GM18498 (cell line): ENCODE measurements at regions not wholly inside any gene's neighbourhood (a gene's known extent, or its start where the extent isn't known, plus 50 kb on each side); places are given as distances from the start of the nearest gene placed in this dataset.
A peak's percentile ranks its signal among the peaks of the same experiment; 100 is the strongest.
"Not testable (repeated sequence)": the region's sequence is repeated elsewhere in the genome, so short reads cannot be mapped to it uniquely, and the experiment has no call there.

ENCODE experiments used
- ATAC-seq: cut with Tn5 transposase; IDR thresholded peaks from one replicate; pipeline ENCODE4 v1.9.1; 2021; ENCODE audit warnings: mild to moderate bottlenecking, moderate library complexity; ENCODE audit not compliant: unreplicated experiment

GRCh38 chr13:71218960-71219359 is 648.0 kb downstream of the DACH1 start:
- ATAC-seq, result peak; percentile 74

GRCh38 chr13:71217827-71218226 is 649.2 kb downstream of the DACH1 start:
- ATAC-seq, result no peak

GRCh38 chr13:71214821-71215220 is 652.2 kb downstream of the DACH1 start:
- no peak for ATAC-seq

GRCh38 chr13:71214357-71214756 is 652.6 kb downstream of the DACH1 start:
- no peak for ATAC-seq

- ATAC-seq, result peak; percentile 66
These were observed 653.7 kb downstream of the DACH1 start for GRCh38 chr13:71213252-71213821.

GRCh38 chr13:71210861-71211260 is 656.1 kb downstream of the DACH1 start:
- ATAC-seq, result no peak

- no peak for ATAC-seq
These were observed 657.8 kb downstream of the DACH1 start for GRCh38 chr13:71209217-71209616.

- not testable (repeated sequence) for ATAC-seq
These were observed 682.4 kb downstream of the DACH1 start for GRCh38 chr13:71184583-71184982.

GRCh38 chr13:71183352-71183751 is 683.7 kb downstream of the DACH1 start:
- ATAC-seq, result not testable (repeated sequence)

- ATAC-seq, result no peak
These were observed 695.3 kb downstream of the DACH1 start for GRCh38 chr13:71171740-71172139.

GRCh38 chr13:71169180-71169579 is 697.8 kb downstream of the DACH1 start:
- no peak for ATAC-seq

- ATAC-seq, result no peak
These were observed 710.5 kb downstream of the DACH1 start for GRCh38 chr13:71156550-71156949.

GRCh38 chr13:71149498-71150363 is 717.3 kb downstream of the DACH1 start:
- no peak for ATAC-seq

GRCh38 chr13:71149046-71149445 is 718.0 kb downstream of the DACH1 start:
- no peak for ATAC-seq

- ATAC-seq, result no peak
These were observed 718.6 kb downstream of the DACH1 start for GRCh38 chr13:71148396-71148795.

- no peak for ATAC-seq
These were observed 722.1 kb downstream of the DACH1 start for GRCh38 chr13:71144883-71145282.

GRCh38 chr13:71137101-71137500 is 729.9 kb downstream of the DACH1 start:
- no peak for ATAC-seq

- ATAC-seq, result no peak
These were observed 742.8 kb downstream of the DACH1 start for GRCh38 chr13:71124230-71124629.

- no peak for ATAC-seq
These were observed 748.1 kb downstream of the DACH1 start for GRCh38 chr13:71118779-71119364.

- ATAC-seq, result no peak
These were observed 749.1 kb downstream of the DACH1 start for GRCh38 chr13:71117920-71118319.

- ATAC-seq, result no peak
These were observed 751.7 kb downstream of the DACH1 start for GRCh38 chr13:71115301-71115700.

GRCh38 chr13:71096421-71096820 is 770.6 kb downstream of the DACH1 start:
- no peak for ATAC-seq
